Ecto neural progenitor cell (in vitro differentiated cells): ENCODE measurements at regions not wholly inside any gene's neighbourhood (a gene's known extent, or its start where the extent isn't known, plus 50 kb on each side); places are given as distances from the start of the nearest gene placed in this dataset.
A peak's percentile ranks its signal among the peaks of the same experiment; 100 is the strongest.

Experiments used
- DNase-seq: peaks from one replicate; pipeline ENCODE4 v3.0.0-alpha.2; 2018; ENCODE audit warnings: low spot score

- peak; percentile 3 for DNase-seq
Measured at GRCh38 chr18:37673671-37674070, 108.1 kb upstream of the CELF4 start.

DNA sequence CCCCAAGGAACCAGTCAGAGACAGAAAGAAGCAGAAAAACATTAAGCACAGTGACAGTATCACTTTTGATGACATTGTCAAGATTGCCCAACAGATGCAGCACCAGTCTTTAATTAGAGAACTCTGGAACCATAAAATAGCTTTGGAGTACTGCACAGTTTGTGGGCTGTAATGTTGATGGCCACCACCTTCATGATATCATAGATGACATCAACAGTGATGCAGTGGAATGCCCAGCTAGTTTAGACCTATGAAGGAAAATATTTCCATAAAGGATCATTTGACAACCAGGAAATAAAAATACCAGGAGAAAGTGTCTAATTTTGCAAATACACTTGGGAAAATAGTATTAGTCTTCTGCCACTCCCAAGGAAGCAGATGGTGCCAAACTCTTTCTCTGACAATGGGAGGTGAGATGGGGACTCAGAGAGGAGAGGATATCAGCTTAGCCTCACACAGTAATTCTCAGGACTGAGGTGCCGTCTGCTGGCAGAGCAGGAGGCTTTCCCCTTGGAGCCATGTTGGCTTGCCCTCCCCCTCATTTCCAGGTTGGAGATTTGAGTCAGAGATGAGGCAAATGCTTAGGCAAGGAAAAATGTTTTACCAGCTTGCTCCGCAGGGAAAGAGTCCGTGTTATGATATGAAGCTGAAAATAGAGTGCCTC, 107.5 kb upstream of the CELF4 start:
- DNase-seq: peak; percentile 18

DNA sequence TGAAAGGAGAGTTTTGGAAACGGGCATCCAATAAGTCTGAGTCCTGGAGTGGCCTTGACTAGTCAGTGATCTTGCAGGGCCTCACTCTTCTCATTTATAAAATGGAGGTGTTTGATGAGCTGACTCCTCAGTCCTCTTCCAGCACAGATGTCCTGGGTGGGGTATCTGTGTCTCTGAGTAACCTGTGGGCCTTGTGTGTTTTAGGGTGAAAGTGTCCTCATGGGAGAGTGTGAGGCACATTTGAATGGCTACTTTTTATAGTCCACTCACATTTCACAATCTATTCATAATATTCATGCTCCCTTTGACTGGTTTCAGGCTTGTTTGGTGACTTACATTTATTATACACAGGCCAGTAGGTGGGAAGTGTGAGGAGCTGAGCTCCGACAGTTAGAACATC, 106.4 kb upstream of the CELF4 start:
- peak; percentile 18 for DNase-seq

DNA sequence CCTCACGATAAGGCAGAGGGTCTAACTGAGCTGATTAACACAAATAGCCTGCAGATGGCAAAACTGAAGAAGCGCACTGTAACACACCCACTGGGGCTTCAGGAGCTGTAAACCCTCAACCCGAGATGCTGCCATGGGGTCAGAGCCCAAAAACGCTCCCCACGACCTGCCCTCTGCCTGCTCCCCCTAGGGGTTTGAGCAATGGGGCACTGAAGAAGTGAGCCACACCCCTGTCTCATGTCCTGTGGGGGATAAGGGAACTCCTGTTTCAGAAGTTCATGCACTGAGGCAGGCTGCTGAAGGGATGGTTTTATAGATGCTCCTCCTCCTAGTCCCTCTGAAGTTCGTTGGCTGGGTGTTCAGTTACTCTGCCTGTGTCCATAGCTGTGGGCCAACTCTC, 105.9 kb upstream of the CELF4 start:
- DNase-seq: peak; percentile 25

DNA sequence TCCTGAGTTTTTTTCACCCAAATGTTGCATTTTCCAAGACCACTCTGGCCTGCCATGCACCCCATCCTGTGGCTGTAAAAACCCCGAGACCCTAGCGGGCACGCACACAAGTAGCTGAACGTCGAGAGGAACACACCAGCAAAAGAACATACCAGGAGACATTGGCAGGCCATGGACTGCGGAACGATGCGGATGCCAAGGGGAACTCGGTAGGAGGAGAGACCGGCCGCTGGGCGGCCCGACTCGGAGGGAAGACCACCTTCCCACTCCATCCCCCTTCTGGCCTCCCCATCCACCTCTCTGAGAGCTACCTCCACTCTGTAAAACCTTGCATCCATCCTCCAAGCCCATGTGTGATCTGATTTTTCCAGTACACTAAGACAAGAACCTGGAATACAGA, 105.5 kb upstream of the CELF4 start:
- DNase-seq: peak; percentile 14

DNA sequence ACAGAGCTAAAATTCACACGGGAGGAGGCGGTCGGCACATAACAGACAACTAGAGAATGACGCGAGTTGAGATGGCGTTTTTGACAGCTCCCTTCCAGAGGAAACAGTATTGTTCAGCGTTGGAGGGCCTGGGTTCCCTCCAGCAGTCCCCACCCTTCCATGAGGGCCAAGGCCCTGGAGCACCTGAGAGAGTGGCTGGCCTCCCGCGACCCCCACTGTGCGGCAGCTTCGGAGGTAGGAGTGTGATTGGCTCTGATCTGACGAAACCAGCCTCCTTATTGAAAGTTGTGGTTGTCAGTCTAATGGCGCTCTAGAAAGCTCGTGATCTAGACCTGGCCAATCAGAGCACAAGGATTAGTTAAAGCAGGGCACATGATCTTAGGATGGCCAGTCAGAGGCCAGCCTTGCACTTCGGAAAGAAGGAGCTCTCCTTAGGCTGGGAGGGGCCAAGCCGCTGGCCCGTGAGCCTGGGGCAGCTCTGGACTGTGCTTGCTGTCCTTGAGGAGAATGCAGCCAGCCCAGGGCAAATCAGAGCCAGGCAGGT, 104.5 kb upstream of the CELF4 start:
- peak; percentile 18 for DNase-seq

- DNase-seq: peak; percentile 52
Measured at GRCh38 chr18:37668971-37669747, 103.6 kb upstream of the CELF4 start.

DNA sequence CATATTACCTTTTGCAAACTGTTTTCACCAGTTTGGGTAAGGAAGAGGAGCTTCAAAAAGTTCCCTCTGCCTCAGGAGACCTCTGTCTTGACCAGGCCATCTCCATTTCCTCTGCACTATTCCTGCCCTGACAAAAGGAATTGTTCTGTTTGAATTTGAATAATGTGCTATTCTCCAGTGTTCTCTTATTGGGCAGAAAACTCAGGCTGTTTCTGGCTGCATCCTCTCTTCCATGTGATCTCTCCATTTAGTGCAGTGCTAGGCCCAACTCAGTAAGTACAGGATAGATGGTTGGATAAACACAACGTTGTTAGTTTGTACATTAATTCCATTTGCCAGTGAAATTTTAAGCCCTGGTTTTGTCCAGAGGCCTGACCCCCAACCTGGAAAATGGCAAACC, 102.2 kb upstream of the CELF4 start:
- no peak for DNase-seq

DNA sequence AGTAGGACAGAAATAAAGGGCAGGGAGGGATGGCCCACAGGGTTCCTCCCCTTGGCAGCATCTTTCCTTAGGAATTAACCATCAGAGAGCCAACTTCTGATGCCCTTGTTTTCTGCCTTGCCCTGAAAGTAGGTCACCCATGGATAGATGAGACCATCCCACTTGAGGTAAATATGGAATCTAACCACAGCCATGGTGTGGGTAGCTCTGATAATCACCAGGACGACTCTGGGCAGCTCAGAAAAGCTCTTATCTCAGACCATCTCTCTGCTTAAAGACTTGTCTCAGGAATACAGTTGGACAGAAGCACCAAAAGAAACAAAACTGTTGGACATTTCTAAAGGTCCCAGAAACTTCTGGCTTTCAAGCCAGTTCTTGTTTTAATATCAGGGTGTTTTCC, 101.4 kb upstream of the CELF4 start:
- DNase-seq: no peak

- no peak for DNase-seq
Measured at GRCh38 chr18:37666451-37666850, 100.9 kb upstream of the CELF4 start.

DNA sequence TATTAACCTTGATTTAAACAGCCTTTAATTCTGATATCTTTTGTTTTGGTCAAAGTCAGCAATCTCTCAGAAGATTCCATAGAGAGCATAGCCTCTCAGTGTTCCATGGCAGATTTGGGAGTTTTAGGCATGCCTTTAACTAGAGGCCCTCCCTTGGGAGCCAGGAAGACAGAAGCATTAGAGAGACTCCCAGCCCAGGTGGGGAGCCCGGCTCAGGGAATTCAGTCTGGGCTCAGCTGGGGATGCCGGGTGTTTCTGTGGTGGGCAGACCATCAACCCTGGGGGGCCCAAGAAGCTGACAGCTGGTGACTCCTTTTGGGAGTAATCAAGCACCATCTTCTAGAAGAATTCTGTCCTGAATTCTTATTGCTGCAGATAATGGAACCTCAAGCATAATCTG, 99.7 kb upstream of the CELF4 start:
- peak; percentile 29 for DNase-seq

DNA sequence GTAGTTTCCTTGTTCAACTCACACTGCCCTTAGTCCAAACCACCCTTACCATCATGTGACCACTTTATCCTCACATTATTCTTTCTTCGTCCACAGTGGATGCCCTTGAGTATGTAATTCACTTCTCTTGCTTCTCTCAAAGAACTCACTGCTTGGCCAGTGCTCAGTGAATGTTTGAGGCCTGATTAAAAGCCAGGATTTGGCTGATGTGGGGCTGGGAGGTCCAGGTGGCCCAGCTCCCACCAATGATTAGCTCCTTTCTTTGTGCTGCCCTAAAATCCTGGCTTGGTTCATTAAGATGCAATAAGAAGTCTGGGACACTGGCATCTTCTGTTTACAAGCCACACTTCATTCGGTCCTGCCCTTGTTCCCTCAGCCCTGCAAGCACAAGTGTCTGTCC, 97.8 kb upstream of the CELF4 start:
- DNase-seq: peak; percentile 15

GRCh38 chr18:37662546-37663339, 97.1 kb upstream of the CELF4 start:
- DNase-seq: peak; percentile 12

DNA sequence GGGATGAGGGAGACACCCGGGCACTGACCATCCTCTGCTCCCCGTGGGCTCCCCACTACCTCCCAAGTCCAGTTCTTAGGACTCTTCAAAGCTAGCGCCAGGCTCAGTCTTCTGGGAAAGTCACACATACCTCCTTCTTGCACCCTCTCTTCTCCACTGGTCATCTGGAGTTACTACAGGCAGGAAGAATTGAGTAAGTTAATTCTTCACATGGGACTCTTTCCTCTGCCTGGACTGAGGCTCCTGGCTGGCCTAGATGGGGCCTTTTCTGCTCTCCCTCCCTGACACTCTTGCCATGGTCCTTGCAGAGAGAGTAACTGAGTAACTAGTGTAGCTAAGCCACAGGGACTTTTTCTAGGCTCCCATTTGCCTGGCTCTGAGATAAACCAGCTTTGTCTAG, 96.5 kb upstream of the CELF4 start:
- peak; percentile 27 for DNase-seq

GRCh38 chr18:37661478-37661877, 95.9 kb upstream of the CELF4 start:
- DNase-seq: peak; percentile 13

GRCh38 chr18:37661061-37661460, 95.5 kb upstream of the CELF4 start:
- DNase-seq: peak; percentile 27

DNA sequence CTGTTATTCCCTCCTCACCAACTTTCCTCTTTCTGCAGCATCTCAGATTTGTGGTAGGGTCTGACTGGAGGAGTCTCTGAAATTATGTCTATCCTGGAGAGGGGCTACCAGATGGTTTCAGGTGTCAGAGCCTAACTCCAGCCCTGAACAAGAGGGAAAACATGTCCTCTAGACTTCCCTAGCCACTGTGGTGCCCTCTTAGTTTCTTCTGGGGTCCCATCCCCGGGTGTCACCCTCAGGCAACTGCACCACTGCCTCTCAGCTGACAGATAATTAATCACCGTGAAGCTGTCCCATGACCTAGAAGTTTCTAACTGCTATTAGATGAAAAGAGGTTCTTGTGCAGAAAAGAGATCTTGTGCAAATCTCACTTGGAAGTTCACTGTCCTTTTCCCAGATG, 95.1 kb upstream of the CELF4 start:
- DNase-seq: no peak

DNA sequence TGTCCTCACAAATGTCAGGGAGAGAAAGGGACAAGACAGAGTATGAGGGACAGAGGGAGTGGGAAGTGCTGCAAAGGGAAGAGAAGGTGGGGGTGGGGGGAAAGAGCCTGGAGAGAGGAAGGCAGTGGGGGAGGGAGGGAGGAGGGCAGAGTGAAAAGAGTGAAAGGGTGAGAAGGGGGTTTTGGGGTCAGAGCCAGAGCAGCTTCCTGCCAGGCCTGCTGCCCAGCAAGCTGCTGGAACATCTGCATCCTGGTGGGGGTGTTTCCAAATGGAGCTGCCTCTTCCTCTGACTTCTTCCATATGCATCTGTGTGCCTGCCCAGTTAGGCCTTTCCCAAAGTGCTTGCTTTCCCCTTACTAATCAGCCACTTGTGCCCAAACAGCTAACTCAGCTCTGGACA, 94.3 kb upstream of the CELF4 start:
- no peak for DNase-seq

DNA sequence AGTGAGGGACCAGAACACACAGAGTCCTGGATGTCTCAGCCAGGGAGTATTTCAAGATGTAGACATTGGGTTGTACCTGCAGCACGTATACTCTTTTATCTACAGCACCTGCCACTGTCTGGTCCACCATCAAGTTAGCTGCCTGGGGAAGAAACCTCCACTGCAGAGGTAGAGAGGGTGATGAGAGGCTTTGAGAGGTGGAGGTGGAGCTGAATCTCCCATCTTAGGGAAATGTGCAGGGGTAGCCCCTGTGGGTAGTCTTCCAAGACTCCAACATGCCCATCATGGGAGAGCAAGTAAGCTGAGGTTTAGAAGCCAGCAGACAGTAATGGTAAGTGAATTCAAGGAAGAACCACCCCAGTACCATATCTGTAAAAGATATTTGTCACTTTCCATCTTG, 93.3 kb upstream of the CELF4 start:
- no peak for DNase-seq

DNA sequence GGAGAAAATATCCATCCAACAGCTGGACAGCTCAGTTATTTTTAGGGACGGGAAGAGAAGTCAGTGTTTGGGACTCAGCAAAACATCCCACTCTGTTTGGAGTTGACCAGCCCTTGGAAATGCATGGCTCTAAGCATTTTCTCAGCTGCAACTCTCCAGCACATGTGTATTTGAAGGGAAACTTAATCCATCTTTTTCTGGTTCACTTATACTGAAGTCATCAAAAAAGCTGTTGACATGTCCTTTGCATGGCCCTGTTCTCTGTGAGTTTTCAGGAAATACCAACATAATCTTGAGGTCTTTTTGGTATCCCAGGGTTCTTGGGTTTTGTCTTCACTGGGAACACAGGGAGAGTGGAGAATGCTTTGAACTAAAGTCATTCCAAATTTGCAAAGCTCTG, 91.9 kb upstream of the CELF4 start:
- no peak for DNase-seq

GRCh38 chr18:37654731-37655369, 89.3 kb upstream of the CELF4 start:
- DNase-seq: peak; percentile 11

GRCh38 chr18:37654034-37654433, 88.4 kb upstream of the CELF4 start:
- no peak for DNase-seq
